IPS DF 4.7 (cell line): ENCODE measurements at regions not wholly inside any gene's neighbourhood (a gene's known extent, or its start where the extent isn't known, plus 50 kb on each side); places are given as distances from the start of the nearest gene placed in this dataset.

Experiments used
- DNase-seq: peaks from one replicate; pipeline ENCODE4 v3.0.0-alpha.2; 2013; ENCODE audit warnings: low spot score; ENCODE audit errors: extremely low read depth

- DNase-seq: no peak
These were observed 196.8 kb upstream of the FSTL5 start for GRCh38 chr4:162360369-162361149.

DNA sequence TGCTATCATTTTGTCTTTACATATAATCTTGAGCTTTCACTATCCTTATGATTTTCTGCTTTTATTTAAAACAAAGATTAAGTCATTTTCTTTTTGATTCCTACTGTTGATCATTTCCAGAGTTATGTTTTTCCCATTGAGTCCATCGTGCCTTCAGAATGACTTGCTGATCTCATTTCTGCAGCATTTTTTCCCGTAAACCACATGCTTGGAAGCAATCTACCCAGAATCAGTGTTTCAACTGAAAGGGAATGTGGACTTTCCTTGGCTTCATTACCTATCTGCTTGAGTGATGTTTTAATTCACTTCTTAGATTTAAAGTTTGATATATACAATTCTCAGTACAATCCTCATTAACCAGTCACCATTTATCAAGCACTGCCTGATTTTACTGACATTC lies 192.4 kb upstream of the FSTL5 start:
- no peak for DNase-seq

DNA sequence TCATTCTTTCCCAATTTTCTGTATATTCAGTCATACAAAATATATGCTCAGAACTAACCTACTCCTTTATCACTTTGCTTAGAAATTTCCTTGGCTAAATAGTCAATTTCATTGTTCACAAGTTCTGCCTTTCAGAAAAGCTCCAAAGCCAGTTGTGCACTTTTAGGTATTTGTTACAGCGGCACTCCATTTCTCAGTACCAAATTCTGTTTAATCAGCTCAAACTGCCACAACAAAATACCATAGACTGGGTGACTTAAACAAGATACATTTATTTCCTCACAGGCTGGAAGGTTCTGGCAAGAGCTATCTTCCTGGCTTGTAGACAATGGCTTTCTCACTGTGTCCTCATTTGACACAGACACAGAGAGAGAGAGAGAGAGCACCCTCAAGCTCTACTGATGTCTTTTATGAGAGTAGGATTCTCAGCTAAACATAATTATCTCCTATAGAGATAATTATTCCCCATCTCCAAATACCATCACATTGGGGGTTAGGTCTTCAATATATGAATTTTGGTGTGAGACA lies 188.8 kb upstream of the FSTL5 start:
- no peak for DNase-seq

DNA sequence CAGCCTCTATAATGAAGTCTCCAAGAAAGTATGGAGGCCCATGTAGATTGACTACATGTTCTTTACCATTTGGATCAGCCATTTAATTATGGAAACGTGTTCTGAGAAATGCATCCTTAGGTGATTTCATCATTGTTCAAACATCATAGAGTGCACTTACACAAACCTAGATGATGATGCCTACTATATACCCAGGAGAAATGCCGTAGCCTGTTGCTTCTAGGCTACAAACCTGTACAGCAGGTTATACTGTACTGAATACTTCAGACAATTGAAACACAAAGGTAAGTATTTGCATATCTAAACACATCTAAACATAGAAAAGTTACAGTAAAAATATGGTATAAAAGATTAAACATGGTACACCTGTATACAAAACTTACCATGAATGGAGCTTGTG lies 186.5 kb upstream of the FSTL5 start:
- DNase-seq: no peak

- no peak for DNase-seq
These were observed 185.6 kb upstream of the FSTL5 start for GRCh38 chr4:162349395-162349794.

DNA sequence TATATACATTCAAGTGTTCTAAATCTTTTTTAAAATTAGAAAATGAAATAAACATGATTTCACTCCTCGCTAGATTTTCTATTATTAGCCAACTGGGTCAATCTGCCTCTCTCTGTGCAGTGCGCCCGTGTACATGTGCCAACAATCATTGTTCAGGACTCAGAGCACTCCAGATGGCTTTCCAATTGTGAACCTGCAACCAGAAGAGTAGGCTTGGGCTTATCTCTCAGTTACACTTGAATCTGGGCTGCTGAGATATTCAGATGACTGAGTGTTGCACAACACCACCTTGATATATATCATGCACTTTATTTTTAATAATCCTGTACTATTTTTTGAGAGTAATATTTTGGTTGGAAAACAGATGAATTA lies 184.0 kb upstream of the FSTL5 start:
- no peak for DNase-seq

GRCh38 chr4:162347156-162347841 lies 183.5 kb upstream of the FSTL5 start:
- DNase-seq: no peak

DNA sequence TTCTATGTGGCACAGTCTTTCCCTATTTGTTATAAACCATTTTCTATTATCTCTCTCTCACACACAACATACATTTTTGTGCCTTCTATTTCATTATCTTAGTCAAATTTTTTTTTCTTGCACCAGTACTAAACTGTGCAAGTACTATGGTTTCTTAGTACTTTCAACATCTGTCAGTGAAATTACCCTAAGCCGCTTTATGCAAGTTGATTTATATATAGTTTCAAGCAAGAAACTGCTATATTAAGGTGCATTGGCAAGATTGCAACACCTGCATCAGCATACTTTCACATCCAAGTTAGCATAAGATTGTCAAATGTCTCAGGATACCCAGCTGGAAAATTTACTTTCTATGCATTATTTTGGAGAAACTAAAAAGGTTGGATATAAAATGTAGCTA lies 180.2 kb upstream of the FSTL5 start:
- DNase-seq: no peak

- no peak for DNase-seq
These were observed 177.7 kb upstream of the FSTL5 start for GRCh38 chr4:162341533-162341932.

GRCh38 chr4:162323919-162324318 lies 160.1 kb upstream of the FSTL5 start:
- DNase-seq: no peak

DNA sequence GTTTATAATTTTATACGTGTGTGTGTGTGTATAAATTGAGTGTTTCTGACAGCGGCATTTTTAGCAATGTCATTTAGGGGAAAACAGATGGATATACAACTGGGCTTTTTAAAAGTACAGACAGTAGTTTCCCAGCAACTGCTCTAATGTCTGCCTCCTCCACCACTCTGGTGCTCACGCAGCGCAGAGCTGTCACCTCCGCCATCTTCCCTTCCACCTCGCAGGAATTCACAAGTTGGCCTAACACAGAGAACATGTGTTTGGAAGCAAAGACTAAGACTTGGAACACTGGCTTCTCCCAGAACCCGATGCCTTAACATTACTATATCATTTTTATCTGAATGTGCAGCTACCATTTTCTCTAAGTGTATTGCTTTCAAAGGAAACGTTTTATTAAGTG lies 158.3 kb upstream of the FSTL5 start:
- no peak for DNase-seq

DNA sequence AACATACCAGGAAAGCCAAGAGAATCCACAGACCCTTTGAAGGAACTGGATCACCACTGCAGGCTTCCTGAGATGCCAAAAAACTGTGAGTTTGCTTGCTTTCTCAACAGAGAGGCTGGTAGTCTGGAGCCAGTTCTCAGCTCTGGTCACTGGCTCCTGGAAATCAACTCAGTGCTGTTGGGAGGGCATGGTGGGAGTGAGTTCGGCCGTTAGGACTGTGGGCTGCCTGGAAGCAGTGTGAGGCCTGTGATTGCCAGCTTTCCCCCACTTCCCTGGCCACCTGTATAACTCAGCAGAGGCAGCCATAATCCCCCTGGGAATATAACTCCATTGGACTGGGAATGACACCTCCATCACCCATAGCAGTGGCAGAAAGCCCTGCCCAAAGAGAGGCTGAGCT lies 122.0 kb upstream of the FSTL5 start:
- no peak for DNase-seq

DNA sequence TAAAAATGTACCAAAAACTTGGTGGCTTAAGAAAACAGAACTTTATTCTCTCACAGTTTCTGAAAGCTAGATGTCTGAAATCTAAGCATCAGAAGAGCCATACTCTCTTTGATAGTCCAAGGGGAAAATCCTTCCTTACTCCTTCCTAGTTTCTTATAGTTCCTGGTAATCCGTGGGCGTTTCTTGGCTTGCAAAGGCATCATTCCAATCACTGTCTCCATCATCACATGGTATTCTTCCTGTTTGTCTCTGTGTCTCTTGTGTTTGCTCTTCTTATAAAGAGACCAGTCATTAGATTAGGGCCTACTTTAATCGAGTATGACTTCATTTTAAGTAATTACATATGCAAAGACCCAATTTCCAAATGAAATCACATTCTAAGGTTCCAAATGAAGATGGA lies 118.9 kb upstream of the FSTL5 start:
- DNase-seq: no peak

DNA sequence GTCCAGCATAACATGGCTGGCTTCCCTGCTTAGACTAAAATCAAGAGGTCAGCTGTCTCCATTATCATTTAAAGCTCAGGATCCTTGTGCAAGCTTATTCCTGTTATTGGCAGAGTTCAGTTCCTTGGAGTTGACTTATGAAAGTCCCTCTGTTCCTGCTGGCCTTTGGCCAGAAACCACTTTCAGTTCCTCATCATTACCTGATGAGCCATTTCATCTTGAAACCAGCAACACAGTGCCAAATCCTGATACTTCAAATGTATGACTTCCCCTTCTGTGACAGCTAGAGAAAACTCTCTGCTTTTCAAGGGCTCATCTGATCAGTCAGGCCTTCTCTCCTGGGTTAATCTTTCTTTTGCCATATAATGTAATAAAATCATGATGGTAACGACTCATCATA lies 110.6 kb upstream of the FSTL5 start:
- no peak for DNase-seq

DNA sequence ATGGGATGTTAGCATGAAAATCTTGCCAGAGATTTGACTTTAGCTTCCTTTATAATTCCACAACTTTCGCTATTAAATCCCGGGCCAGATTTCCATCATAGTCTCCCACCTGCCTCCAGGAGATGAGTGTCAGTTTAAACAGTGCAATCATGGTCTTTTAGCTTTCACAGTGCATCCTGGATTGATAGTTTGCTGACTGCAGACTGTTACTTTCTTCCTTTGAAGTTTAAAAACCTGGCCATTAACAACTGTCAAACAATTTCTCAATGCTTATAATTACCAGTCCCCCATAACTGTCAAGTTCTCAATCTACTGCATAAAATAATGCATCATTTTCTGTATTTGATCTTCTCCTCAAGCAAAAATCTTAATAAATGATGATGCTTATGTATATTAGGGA lies 108.4 kb upstream of the FSTL5 start:
- no peak for DNase-seq

- no peak for DNase-seq
These were observed 105.1 kb upstream of the FSTL5 start for GRCh38 chr4:162268911-162269310.

GRCh38 chr4:162265802-162266201 lies 102.0 kb upstream of the FSTL5 start:
- no peak for DNase-seq

DNA sequence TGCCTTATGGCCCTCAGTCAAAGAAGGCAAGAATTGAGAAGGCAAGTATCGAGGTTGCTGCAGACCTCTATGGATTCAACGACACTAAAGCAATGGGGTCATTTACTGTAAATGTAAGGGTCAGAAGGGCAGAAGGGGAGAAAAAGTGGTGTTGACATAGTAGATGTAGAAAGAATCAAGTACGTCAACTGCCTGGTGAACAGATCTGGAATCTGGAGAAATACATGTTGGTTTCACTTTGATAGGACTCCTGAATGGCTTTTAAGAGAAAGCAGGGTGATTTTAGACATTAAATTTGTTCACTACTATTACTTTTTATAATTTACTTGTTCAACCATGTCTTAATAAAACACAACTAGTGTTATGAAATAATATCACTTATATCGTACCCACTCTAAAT lies 81.3 kb upstream of the FSTL5 start:
- DNase-seq: no peak

DNA sequence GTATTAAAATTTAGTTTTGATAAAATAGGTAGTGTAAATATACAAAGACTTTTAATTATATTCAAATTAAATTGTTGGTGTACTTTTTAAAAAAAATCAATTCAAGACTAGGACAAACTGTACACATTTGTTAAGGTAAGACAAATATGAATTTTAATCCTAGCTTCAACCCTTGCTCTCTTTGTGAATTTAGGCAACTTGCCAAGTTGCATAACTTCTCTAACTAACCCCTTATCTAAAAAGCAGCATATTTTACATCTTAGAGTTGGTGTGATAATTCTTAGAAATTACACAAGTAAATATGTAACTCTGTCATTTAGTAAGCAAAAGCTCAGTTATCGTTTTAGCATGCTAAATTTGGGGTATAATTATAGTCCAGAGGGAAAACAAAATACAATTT lies 78.1 kb upstream of the FSTL5 start:
- no peak for DNase-seq

- no peak for DNase-seq
These were observed 76.4 kb upstream of the FSTL5 start for GRCh38 chr4:162239992-162240769.

DNA sequence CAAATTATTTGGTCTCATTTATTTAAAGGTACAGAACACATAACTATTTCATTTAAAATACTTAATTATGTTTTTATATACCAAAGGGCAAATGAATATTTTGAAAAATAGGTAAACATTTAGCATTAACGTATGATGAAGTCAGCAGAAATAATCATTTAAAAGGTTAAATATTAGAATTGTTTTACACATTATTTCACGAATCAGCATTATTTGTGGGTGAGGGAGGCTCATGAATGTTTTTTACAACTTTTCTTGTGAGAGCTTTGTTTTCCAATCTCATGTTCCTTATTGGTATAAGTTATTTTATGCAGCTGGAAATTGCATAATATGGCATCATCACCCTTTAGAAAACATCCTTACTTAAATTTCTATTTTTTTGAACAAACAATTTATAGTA lies 73.9 kb upstream of the FSTL5 start:
- no peak for DNase-seq

GRCh38 chr4:162234595-162234994 lies 70.8 kb upstream of the FSTL5 start:
- no peak for DNase-seq
